Breast epithelium (tissue), 4 donors: ENCODE measurements at regions not wholly inside any gene's neighbourhood (a gene's known extent, or its start where the extent isn't known, plus 50 kb on each side); places are given as distances from the start of the nearest gene placed in this dataset.

Source experiments
- DNase-seq, 2 donors: peaks; one replicate each; pipeline ENCODE4 v3.0.0-alpha.2; 2019; ENCODE audit warnings: low spot score in 2 of 2
- H3K27ac ChIP-seq, 2 donors: fragments of 200-600 bp; sonication (generic) in 1 of 2; one replicate each; pipeline ENCODE4 v1.5.1; 2016 to 2019; ENCODE audit warnings: mild to moderate bottlenecking in 1 of 2
- H3K27me3 ChIP-seq, 2 donors: fragments of 200-600 bp; sonication (generic) in 1 of 2; one replicate each; pipeline versions ENCODE4 v1.5.1 to v1.6.0; 2017 to 2019; ENCODE audit warnings: control low read depth in 1 of 2, mild to moderate bottlenecking in 1 of 2
- H3K36me3 ChIP-seq: fragments of 200-600 bp; one replicate; pipeline ENCODE4 v1.5.1; 2019
- H3K4me1 ChIP-seq, 2 donors: fragments of 200-600 bp; sonication (generic); one replicate each; pipeline ENCODE4 v1.5.1; 2016 to 2019; ENCODE audit warnings: control low read depth in 1 of 2
- H3K4me3 ChIP-seq, 3 donors: fragments of 200-600 bp; sonication (generic); 1 replicate in 2 of 3; 2 replicates in 1 of 3; pipeline ENCODE4 v1.5.1; 2016 to 2019; ENCODE audit warnings: mild to moderate bottlenecking in 3 of 3, moderate library complexity in 2 of 3
- H3K9me3 ChIP-seq, 2 donors: fragments of 200-600 bp; sonication (generic) in 1 of 2; one replicate each; pipeline ENCODE4 v1.5.1; 2016 to 2019; ENCODE audit warnings: control low read depth in 1 of 2
- POLR2A ChIP-seq: fragments of 450-650 bp; IDR thresholded peaks from one replicate; pipeline ENCODE4 v1.6.1; 2016; ENCODE audit warnings: antibody characterized with exemption, mild to moderate bottlenecking, moderate library complexity
- POLR2AphosphoS5 ChIP-seq, 3 donors: sonication (generic); formaldehyde crosslinking; IDR thresholded peaks; one replicate each; pipeline ENCODE4 v1.6.1; 2017; ENCODE audit warnings: antibody characterized with exemption in 3 of 3
- intact Hi-C: fragments of 100-400 bp; cut with DNase I; formaldehyde crosslinking; loops from one replicate; pipeline ENCODE4 v1.15.1; 2023; ENCODE audit warnings: low total_unique reads
- TF ChIP-seq, protein P1 (sequence below), 3 donors: fragments of 450-650 bp; IDR thresholded peaks; one replicate each; pipeline ENCODE4 v1.5.1; 2016 to 2017; ENCODE audit warnings: antibody characterized with exemption in 3 of 3, mild to moderate bottlenecking in 3 of 3, moderate library complexity in 3 of 3

DNA sequence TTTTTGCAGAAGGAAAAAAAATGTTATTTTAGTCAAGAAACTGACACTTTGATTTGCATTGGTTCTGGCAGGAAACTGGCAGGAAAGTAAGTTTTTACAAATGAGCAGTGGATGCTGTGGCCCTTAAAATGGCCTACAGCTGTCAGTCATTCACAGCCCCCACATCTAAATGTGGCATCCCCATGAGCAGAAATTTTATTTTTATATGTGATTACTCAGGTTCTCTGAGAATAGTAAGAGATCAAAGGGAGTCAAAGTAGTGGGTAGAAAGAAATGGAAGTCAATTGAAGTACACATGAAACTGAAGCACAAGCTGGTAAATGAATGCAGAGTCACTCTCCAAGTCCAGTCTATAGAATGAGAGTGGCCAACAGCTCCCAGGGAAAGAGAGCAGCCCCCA lies 80.3 kb downstream of the ENC1 start:
- TF ChIP-seq POLR2A = no peak
- TF ChIP-seq POLR2AphosphoS5 (IDR thresholded peaks at IDR 0.05) = no peak
- TF ChIP-seq, protein P1, sequence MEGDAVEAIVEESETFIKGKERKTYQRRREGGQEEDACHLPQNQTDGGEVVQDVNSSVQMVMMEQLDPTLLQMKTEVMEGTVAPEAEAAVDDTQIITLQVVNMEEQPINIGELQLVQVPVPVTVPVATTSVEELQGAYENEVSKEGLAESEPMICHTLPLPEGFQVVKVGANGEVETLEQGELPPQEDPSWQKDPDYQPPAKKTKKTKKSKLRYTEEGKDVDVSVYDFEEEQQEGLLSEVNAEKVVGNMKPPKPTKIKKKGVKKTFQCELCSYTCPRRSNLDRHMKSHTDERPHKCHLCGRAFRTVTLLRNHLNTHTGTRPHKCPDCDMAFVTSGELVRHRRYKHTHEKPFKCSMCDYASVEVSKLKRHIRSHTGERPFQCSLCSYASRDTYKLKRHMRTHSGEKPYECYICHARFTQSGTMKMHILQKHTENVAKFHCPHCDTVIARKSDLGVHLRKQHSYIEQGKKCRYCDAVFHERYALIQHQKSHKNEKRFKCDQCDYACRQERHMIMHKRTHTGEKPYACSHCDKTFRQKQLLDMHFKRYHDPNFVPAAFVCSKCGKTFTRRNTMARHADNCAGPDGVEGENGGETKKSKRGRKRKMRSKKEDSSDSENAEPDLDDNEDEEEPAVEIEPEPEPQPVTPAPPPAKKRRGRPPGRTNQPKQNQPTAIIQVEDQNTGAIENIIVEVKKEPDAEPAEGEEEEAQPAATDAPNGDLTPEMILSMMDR (IDR thresholded peaks at IDR 0.05) = no peak
- Histone ChIP-seq H3K4me1 (no peaks in the 10 kb centered on the region), H3K36me3 (no peaks in the 10 kb centered on the region), H3K27me3 (no peaks in the 10 kb centered on the region), H3K4me3 (no peak overlapping the region), H3K27ac (no peak overlapping the region), H3K9me3 (no peaks in the 10 kb centered on the region)
- DNase-seq = no peak
- intact Hi-C loops = no loop called here

DNA sequence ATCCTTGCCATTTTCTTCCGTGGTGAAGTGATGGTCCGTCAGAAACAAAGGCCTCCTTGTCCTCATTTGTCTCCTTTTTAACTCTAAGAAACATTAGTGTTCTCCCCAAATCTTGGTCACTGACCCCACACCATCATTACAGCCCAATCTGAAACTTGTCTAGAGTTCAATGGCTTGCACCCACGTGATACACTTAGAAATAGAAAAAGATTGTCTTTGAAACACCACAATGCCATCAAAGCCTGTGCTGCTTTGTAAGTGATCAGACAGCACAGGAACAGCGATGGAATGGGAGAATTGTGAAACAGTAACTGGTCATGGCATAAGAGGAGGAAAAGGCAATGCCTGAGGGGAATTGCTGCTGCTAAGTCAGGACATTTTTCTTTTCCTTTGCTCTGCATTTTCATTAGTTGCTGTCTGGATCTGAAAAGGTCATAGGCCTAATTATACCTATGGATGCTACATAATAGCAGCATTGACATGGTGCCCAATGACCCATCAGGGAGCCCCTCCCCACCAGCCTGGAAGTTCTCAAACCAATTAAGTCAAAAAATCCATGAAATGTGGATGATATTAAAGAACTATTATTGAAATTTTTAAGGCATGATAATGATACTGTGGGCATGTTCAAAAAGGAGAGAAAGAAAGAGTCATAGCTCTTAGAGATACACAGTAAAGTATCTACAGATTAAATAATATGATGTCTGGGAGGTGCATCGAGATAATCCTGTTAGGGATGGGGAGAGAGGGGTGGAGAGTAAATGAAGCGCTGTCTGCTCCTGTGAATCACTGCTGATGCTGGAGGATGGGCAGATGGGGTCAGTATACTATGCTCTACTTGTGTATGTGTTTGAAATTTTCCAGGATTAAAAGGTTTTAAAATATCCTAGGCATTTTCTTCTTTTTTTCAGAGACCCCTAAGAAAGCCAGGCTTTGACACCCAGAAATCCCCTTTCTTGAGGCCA lies 83.6 kb downstream of the ENC1 start:
- H3K36me3 ChIP-seq = no peaks in the 10 kb centered on the region
- no peak overlapping the region for H3K4me3 ChIP-seq
- H3K27ac ChIP-seq = no peak overlapping the region
- intact Hi-C loops = no loop called here
- TF ChIP-seq, protein P1 (IDR thresholded peaks at IDR 0.05) = no peak
- TF ChIP-seq POLR2AphosphoS5 (IDR thresholded peaks at IDR 0.05) (no peak), POLR2A (no peak)
- H3K9me3 ChIP-seq = no peaks in the 10 kb centered on the region
- DNase-seq = no peak
- no peaks in the 10 kb centered on the region for H3K4me1 ChIP-seq
- H3K27me3 ChIP-seq = no peaks in the 10 kb centered on the region

DNA sequence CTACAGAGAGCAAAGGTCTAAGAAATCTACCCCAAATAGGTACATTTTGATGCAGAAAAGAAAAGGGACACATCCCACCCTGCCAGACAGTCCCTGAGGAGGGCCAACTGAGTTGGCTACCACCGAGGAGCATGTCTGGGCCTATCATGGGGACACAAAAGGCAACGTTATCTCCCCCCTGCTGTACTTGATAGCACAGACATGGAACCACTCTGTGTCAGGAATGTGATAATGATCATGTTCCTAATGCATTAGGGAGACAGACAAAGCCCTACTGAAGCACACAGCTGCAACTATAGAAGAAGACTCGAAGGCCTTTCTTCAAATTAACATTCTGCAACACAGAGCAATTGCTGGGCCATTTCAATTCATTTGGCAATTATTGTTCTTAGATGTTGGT lies 84.5 kb downstream of the ENC1 start:
- Histone ChIP-seq H3K4me1 (no peaks in the 10 kb centered on the region), H3K27ac (no peak overlapping the region), H3K27me3 (no peaks in the 10 kb centered on the region), H3K9me3 (no peaks in the 10 kb centered on the region), H3K4me3 (no peak overlapping the region), H3K36me3 (no peaks in the 10 kb centered on the region)
- intact Hi-C loops = no loop called here
- no peak for TF ChIP-seq POLR2A
- TF ChIP-seq POLR2AphosphoS5 (IDR thresholded peaks at IDR 0.05) = no peak
- TF ChIP-seq, protein P1 (IDR thresholded peaks at IDR 0.05) = no peak
- no peak for DNase-seq

DNA sequence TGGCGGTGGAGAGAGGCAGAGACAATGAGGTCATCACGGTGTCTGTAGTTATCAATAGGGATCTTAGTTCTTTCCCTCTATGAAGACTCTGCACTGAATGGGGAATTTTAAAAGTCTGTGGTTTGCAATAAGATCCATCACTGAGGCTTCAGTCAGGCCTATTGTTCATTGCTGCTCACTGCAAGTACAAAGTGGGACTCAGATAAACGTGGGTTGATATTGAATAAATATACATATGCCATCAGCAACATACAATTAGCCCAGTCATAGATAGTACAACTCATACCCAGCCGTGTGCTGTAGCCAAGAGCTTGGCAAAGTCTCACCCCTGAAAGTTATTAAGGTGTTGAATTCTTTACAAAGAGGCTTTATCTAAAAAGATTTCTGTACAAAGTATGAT lies 88.4 kb downstream of the ENC1 start:
- intact Hi-C loops = no loop called here

DNA sequence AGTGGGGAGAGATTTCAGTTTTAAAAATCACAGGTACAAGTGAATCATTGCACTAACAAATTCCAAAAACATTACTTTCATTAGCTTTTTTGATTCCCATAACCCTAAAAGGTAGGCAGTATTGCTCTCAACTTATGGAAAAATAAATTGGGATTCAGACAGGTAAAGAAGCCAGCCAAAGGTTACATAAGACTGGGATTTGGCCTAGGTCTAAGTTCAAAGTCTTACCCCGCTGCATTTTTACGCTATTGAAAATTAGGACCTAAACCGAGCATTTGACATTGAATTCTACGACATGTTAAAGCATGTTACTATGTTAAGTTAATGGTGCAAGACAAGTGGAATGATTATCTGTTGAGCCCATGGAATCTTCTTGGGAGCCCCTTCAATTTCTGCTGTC lies 89.6 kb downstream of the ENC1 start:
- intact Hi-C loops = no loop called here

More for the DNA sequence above, 88.4 kb downstream of the ENC1 start:
- Histone ChIP-seq H3K4me3 (no peak overlapping the region), H3K4me1 (no peaks in the 10 kb centered on the region), H3K27me3 (no peaks in the 10 kb centered on the region), H3K9me3 (no peaks in the 10 kb centered on the region), H3K27ac (no peak overlapping the region), H3K36me3 (no peaks in the 10 kb centered on the region)
- no peak for DNase-seq
- TF ChIP-seq POLR2AphosphoS5 (IDR thresholded peaks at IDR 0.05) = no peak

More for the DNA sequence above, 89.6 kb downstream of the ENC1 start:
- TF ChIP-seq POLR2A (no peak), POLR2AphosphoS5 (IDR thresholded peaks at IDR 0.05) (no peak)
- TF ChIP-seq, protein P1 (IDR thresholded peaks at IDR 0.05) = no peak
- Histone ChIP-seq H3K36me3 (no peaks in the 10 kb centered on the region), H3K9me3 (no peaks in the 10 kb centered on the region), H3K4me1 (no peaks in the 10 kb centered on the region), H3K27me3 (no peaks in the 10 kb centered on the region), H3K4me3 (no peak overlapping the region), H3K27ac (no peak overlapping the region)
- no peak for DNase-seq
